Stimulated activated CD4-positive, alpha-beta T cell treated with anti-CD3 and anti-CD28 coated beads, Interleukin-12 subunit alpha, Interleukin-12 subunit beta, amount 100 ng/mL, for 4 hours (primary cell): ENCODE measurements at regions not wholly inside any gene's neighbourhood (a gene's known extent, or its start where the extent isn't known, plus 50 kb on each side); places are given as distances from the start of the nearest gene placed in this dataset.
"Not testable (repeated sequence)": the region's sequence is repeated elsewhere in the genome, so short reads cannot be mapped to it uniquely, and the experiment has no call there.

Experiments
- DNase-seq: peaks from one replicate; pipeline ENCODE4 v3.0.0-alpha.2; 2020

DNA sequence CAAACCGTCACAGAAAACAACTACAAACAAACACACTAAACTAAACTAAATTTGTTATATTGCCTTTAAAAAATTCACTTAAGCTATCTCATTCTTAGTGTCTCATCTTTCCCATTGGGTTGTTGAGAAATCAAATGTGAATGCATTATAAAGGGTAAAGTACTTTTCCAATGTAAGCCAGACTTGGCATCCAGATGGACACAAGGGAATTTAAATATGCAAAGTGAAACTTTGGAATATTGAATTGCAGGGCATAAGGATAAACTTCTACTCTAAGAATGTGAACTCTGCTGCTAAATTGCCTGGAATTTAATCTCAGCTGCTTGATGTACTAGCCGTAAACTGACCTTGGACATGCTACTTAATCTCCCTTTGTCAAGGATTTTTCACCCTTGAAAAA, 1554.6 kb downstream of the CDH8 start:
- no peak for DNase-seq

DNA sequence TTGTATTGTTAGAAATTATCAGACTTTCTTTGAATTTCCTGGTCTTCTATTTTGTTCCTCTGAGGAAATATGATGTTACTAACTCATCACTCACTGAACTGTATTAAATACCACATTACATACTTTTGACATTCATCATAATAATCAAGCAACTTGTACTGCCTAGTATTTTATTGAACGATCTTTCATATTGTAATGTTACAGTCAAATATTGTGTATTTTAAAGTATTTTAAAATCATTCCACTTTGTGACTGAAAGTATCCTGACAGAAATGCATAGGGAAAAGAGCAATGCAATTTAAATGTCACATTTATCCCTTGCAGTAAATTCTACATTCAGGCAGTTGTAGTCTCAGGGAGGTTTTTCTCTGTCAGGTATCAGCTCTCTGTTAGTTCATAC, 1557.4 kb downstream of the CDH8 start:
- no peak for DNase-seq

DNA sequence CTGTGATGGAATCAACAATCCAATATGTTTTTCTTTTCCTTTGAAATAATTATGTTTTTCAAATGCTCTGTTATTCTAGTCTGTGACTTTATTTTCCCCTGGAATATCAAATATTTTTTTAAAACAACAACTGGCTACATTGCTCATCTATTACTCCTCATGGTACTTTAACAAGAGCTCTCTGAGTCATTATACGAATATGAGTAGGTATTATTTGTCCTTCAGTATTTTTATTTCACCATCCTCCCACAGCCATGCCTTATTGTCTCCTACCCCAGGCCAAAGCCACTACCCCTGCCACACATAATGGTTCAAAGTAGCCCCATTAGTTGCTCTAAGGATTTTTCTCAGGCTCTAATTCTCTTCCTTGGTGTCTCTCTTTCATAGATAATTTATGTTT, 1572.3 kb downstream of the CDH8 start:
- no peak for DNase-seq

DNA sequence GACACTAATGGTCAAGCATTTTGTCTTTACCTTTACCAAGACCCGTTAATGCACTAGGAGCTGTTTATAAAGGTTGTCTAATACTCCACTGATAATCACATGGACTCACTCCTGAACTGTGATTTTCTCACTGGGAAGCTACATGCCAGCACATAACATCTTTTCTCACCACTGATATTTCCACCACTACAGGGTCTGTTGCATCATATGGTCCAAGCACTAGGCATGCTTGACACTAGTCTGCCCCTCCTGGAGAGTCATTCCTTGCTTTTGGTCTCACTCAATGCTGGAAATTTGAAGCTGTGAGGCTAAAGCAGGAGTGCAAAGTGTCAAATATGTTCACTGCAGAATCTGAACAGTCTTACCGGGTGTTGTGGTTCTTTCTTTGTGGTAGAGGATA, 1576.8 kb downstream of the CDH8 start:
- DNase-seq = no peak

DNA sequence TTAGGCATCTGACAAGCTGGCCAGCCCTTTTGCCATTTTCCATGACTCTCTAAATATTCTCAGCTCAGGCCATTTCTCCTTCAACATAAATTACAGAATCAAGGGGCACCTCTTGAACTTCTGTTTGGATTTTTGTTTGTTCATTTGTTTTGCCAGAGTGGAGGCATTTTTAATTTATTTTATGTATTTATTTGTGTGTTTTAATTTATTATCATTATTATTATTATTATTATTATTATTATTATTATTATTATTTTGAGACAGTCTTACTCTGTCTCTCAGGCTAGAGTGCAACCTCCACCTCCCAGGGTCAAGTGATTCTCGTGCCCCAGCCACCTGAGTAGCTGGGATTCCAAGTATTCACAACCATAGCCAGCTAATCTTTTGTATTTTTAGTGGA, 1578.0 kb downstream of the CDH8 start:
- DNase-seq = no peak

DNA sequence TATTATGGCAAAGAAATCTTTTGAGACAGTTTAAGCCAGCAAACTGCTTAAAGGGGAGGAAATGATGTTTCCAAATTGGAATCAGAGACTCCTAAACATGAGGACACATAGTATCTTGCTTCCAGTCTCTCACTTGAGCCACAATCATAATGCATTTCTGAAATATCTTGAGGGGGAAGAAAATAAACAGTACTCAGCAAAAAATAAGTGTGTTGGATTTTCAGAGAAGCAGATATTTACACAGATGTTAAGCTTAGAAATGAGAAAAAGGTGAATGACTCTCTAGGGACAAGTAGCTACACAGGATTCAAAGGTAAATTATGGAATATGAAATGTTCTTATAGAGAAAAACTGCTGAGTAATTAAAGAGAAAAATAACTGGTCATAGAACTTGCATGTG, 1583.6 kb downstream of the CDH8 start:
- no peak for DNase-seq

DNA sequence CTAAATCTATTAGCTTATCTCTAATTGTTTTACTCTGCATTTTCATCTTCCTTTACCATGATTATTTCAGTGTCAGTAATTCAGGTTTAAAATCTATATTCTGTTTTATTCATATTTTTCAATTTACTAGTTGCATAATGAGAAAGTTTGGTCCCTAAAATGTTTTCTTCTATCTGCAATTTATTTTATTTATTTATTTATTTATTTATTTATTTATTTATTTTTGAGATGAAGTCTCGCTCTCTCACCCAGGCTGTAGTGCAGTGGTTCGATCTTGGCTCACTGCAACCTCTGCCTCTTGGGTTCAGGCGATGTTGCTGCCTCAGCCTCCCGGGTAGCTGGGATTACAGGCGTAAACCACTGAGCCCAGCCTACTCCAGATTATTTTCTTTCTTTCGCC, 1597.3 kb downstream of the CDH8 start:
- no peak for DNase-seq

DNA sequence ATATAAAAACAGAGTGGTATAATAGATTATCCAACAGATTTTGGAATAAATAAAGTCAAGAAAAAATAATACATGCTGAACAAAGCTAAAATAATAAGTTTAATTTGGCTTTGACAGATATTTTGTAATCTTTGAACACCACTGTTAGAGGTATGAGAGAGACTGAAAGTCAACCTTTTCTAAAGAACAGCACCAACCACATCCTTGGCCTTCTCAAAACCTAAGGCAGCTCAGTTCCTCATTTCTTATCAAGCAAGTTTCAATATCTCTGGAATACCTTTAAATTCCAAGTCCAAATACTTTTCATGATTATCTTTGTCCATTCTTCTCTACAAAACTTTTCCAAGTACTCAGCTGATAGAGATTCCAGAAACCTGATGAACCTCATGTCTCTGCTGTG, 1603.8 kb downstream of the CDH8 start:
- no peak for DNase-seq

DNA sequence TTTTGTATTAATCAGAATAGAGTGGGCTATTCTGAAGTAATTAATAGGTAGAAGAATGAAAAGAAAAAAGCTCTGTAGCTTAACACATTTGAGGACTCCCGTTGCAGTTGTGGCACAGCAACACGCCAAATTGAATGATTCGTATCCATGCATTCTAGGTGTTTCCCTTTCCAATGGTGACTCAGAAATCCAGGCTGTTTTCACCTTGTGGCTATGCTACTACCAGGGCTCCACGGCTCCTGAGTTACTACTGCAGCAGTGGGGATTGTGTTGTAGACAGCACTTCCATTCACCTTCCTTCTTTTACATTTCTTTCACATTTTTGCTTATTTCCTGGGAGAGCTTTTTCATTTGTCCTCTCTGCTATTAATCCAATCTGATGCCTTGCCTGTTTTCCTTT, 1616.4 kb downstream of the CDH8 start:
- no peak for DNase-seq

DNA sequence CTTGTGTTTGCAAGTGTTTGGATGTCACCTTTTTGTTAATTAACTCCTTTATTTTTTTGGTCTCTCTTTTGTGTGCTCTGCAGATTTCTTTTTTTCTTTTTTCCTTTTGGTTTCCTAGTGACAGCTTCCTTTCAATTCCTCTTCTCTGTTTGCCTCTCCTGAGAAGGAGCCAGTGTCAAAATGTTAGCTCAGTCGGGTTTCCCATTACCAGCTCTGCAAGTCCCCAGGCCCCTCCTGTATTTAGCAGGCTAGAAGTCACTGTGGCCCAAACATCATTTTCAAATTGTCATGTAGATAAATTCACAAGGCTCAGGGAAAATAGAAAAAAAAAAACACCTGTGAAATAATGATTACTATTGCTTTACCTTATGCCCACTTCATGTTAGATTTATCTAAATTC, 1621.6 kb downstream of the CDH8 start:
- DNase-seq = no peak

DNA sequence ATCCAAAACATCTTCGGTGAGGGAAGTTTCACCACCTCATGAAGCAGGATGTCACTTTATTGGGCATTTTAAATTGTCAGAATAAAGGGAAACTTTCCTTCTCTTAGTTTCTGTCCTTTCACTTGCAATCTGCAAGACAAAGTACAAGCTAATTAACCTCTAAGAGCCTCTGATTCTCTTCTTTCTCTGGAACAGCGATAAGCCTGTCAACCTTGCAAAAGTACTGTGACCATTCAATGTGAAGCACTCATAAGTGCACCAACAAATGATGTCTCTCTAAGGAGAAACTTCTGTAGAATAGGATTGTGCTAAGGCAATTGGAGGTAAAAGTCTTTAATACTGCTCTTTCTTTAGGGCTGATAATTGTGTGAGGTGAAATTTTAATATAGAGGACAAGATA, 1622.3 kb downstream of the CDH8 start:
- DNase-seq = no peak

DNA sequence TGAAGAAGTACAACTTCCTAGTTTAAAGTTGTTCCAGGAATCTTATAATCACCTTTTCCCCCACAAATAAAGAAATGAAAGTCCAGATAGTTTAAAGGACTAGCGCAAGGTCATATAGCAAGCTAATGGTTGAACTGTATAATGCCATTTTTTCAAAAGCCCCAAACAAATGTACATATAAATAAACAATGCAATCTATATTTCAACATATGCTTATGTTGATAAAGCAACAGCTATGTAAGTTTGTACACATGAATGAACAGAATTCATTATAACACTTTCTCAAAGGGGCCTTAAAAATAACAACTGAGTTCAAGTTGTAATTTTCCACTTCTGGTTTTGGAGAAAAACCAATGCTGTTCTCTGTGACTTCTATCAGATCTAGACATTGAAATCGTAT, 1628.6 kb downstream of the CDH8 start:
- DNase-seq = no peak

DNA sequence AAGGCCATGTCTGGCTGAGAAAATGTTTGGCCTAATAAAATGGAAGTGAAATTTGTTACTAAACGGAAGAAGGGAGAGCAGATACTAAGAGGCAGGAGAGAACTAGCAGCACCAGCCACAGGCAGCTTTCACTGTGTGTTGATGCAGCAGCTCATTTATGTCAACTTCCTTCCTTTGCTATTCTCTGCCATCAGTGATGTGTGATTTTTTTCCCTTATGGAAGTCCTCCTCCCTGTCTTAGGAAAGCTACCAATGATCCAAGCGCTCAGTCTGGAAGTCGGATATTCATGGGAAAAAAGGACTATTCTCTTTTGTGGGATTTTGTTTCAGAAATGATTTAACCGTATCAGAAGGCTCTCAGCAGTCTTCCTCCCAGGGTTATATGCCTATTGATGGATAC, 1629.2 kb downstream of the CDH8 start:
- DNase-seq = no peak

DNA sequence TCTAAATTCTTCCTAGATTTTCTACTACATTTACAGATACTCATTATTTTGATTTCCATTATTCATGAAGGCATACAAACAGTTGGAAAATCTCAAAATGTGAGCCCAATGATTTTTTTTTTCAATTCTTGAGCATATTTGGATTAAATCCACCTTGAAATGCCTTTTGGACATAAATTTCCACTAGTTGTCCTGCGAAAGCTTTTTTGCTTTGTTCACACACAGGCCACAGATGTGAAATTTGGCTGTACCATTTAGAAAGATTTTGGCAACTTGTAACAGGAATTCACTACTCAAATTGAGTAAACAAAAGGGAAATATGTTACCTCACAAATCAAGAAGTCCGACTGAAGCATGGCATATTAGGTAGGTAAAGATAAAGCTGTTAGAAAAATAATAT, 1631.0 kb downstream of the CDH8 start:
- no peak for DNase-seq

DNA sequence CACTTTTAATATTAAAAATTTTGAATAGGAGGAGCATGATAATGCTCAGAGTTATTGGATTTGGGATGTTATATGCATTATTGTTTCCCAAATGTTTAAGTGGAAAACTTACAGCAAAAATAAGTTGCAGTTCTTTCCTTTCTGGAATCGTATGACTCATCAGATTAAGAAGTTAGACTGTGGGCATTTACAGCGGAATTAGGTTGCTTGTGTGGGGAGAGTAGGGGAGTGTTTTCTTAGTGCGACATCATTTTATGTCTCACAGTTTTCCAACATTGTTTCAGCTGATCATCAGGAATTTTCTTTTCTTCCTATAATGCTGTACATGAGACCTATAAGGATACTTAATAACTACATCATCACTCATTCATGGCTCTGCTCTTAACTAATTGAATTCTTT, 1631.8 kb downstream of the CDH8 start:
- no peak for DNase-seq

DNA sequence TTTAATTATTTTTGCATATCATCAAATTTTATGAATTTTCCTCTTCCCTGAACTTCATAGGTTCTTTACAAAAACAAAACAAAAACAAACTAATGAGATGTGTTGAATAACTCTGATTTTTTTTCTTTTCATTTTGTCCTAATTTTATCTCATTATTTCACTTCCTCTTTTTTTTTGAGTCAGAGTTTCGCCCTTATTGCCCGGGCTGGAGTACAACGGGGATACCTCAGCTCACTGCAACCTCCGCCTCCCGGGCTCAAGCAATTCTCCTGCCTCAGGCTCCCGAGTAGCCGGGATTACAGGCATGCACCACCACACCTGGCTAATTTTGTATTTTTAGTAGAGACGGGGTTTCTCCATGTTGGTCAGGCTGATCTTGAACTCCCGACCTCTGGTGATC, 1633.3 kb downstream of the CDH8 start:
- not testable (repeated sequence) for DNase-seq

DNA sequence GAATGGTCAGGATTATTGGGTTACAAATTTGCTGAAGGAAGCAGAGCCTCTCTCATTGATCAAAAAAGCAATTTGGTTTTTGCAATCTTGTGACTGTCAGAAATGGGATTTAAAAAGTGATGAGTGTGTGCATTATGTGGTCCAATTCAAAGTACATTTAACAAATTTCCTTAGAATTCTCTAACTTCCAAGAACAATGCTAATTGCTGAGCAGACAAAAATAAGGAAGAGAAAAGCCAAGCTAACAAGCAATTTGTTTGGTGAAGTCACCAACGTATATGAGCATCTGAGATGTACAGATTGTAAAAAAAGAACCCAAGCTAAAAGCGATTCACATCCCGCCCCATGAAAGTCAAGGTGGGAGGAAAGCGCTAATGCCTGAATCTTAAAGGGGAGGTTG, 1643.9 kb downstream of the CDH8 start:
- DNase-seq = no peak

DNA sequence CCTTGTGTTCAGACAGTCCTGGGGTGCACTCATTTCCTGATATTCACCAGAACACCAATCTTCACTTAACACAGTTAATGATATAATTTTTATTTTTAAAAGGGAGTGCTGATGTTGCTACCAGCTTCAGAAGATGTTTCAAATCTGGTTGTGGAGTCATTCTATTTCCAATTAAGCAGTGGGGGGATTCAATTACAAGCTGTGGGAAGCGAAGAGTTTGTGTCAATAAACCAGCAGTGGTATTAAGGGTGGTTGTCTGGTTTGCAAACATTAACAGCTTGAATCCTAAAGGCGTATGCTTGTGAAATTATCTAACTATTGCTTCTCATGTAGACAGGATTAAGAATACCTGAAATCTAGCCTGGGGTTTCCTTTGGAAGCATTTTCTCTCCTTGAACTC, 1637.5 kb upstream of the GOT2 start:
- no peak for DNase-seq

DNA sequence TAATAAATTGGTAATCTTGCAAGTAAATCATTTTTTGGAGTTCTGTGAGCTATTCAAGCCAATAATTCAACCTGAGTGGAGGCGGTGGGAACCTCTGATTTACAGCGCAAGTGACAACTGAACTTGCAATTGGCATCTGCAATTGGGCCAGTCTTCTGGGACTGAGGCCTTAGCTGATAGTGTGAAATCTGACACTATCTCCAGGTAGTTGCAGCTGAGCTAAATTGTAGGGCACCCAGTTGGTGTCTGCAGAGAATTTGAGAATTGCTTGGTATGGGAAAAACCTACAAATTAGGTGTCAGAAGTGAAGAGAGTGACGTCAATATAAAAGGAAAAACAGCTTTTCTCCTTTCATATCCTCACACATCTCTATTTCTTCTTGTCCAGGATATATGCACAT, 1633.6 kb upstream of the GOT2 start:
- no peak for DNase-seq

DNA sequence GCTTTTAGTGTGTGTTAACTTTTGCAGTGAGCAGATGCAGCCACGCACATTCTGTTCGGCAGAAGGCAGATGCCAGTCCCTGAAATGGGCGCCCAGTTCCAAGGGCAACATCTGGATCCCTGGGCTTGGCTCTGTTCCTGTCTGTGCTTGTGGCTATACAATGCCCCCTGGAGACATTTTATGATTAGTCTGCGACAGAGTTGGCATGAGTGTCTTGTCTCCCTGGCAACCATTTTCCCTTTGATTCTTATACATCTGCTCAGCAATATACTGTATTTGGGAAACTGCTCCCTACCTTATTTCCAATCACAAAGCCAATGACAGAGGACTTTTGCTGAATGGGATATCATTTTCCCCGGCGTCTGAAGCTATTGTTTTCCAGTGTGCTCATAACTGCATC, 1629.5 kb upstream of the GOT2 start:
- no peak for DNase-seq

DNA sequence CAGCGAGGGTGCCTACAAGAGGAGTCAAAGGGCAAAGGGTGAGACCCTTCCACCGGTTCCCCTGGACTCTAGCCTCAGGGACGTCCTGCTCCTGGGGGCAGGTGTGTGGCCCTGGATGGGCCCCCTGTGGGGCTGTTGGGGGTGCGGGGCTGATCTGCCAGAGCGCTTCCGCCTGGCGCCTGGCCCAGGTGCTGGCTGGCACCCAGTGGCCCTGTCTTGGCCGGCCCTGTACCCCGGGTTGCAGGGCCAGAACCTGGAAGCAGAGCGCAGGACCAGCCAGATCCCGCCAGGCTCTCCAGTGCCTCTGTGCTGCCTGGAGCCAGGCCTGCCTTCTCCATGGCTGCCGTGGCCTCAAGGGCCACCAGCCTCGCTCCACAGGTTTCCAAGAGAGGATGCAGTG, 1625.8 kb upstream of the GOT2 start:
- DNase-seq = not testable (repeated sequence)

DNA sequence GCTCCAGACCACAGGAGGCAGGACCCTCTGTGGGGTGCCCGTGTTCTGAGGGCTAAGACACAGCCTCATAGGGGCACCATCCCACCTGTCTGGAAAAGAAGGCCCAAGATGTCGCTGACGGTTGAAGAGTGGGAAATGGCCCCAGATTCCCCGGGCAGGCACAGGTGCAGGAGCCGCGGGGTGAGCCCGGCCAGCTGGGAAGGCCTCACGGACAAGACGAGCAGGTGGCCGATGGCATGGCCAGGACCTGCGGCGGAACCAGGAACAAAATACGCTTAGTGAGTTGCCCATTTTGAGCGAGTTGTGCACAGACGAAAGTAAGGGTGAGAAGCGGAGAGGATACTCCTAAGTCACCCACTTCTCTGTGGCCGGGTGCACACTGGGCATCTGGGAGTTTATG, 1625.3 kb upstream of the GOT2 start:
- not testable (repeated sequence) for DNase-seq

DNA sequence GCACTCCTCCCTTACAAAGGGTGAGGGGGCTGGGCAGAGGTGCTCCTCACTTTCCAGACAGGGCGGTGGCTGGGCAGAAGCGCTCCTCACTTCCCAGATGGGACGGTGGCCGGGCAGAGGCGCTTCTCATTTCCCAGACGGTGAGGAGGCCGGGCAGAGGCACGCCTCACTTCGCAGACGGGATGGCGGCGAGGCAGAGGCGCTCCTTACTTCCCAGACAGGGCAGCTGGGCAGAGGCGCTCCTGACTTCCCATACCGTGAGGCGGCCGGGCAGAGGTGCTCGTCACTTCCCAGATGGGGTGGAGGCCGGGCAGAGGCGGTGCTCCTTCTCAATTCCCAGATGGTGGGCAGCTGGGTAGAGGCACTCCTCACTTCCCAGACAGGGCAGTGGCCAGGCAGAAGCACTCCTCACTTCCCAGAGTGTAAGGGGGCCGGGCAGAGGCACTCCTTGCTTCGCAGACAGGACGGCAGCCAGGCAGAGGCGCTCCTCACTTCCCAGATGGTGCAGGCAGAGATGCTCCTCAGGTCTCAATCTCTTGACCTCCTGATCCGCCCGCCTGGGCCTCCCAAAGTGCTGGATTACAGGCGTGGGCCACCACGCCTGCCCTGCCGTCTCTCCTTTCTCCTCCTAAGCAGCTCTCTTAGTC, 1623.9 kb upstream of the GOT2 start:
- DNase-seq = not testable (repeated sequence)

DNA sequence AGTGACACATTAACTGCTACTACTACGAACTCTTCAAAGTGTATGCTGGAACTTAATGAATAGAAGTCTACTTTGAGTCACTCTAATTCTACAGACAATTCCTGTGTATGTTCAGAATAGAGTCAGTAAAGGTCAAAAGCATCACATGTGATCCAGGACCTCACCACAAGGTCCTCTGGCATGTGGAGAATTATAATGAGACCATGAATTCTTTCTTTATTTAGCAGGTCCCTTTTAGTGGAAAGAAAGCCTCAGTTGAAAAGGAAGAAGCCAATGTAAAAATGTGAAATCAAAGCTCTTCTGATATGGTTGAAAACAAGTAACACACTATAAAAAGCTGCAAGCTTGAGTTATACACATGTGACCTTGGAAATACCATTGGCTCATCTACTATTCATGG, 1612.1 kb upstream of the GOT2 start:
- no peak for DNase-seq

DNA sequence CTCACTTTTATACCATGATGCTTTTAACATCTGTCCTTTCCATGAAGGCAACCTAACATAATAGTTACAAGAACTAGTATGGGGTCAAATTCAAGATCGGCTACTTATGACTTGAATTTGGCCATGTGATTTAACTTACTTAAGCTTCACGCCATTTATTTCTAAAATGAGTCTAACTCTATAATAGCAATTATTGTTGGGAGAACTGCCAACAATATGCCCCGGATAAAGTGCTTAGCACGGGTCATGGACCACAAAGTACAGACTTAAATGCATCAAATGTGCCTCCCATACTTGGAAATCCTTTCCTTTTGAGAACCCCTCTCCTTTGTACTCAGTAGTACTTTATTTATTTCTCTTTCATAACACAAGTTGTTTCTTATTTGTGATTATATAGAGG, 1603.6 kb upstream of the GOT2 start:
- DNase-seq = no peak

DNA sequence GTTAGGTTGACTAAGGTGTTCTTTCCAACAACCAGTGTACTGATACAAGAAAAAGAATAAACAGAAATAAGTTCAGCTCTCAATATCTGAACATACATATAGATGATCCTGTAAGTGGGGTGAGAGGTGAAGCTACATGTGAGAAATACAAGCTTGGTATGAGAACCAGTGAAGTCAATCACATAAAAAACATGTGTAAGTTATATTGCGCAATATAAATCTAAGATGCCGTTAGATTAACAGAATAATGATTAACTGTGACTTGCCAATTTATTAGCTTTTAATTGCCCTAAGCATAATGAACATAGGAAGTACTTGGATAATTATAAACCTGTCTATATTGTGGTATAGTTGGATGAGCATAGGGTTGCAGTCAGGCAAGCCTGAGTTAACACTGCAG, 1597.1 kb upstream of the GOT2 start:
- DNase-seq = no peak
